CD4-positive, alpha-beta T cell treated with Interleukin-6 at 100 ng/mL for 8 hours (primary cell): ENCODE measurements at regions not wholly inside any gene's neighbourhood (a gene's known extent, or its start where the extent isn't known, plus 50 kb on each side); places are given as distances from the start of the nearest gene placed in this dataset.

ENCODE experiments used
- DNase-seq: peaks from one replicate; pipeline ENCODE4 v3.0.0-alpha.2; 2020; ENCODE audit warnings: mixed read lengths, low spot score

GRCh38 chr20:57763235-57763595 lies 53.4 kb upstream of the PMEPA1 start:
- DNase-seq: no peak

GRCh38 chr20:57762531-57763234 lies 52.9 kb upstream of the PMEPA1 start:
- DNase-seq: no peak

- DNase-seq: no peak
These were observed 51.6 kb upstream of the PMEPA1 start for GRCh38 chr20:57761413-57761734.

- no peak for DNase-seq
These were observed 51.0 kb upstream of the PMEPA1 start for GRCh38 chr20:57760698-57761412.

GRCh38 chr20:57759724-57760123 lies 49.9 kb upstream of the PMEPA1 start:
- DNase-seq: no peak
